Heart left ventricle (tissue), 16 donors: ENCODE measurements at regions not wholly inside any gene's neighbourhood (a gene's known extent, or its start where the extent isn't known, plus 50 kb on each side); places are given as distances from the start of the nearest gene placed in this dataset.

Source experiments
- ATAC-seq, 4 donors: fragments of 200-7000 bp; cut with Tn5 transposase; one replicate each; pipeline ENCODE4 v1.9.1; 2020 to 2022; ENCODE audit warnings: moderate library complexity in 4 of 4, mild to moderate bottlenecking in 3 of 4, moderate number of reproducible peaks in 1 of 4
- DNase-seq, 5 donors: peaks; one replicate each; pipeline ENCODE4 v3.0.0-alpha.2; 2020
- H3K27ac ChIP-seq, 12 donors: fragments of 200-600 bp; sonication (generic) in 4 of 12; one replicate each; pipeline versions ENCODE4 v1.5.0 to v1.8.0; 2016 to 2022; ENCODE audit warnings: mild to moderate bottlenecking in 2 of 12
- H3K27me3 ChIP-seq, 9 donors: fragments of 200-600 bp; sonication (generic) in 2 of 9; one replicate each; pipeline versions ENCODE4 v1.5.1 to v1.8.0; 2016 to 2022; ENCODE audit warnings: mild to moderate bottlenecking in 3 of 9
- H3K36me3 ChIP-seq, 9 donors: fragments of 200-600 bp; sonication (generic) in 2 of 9; one replicate each; pipeline versions ENCODE4 v1.5.0 to v1.8.0; 2018 to 2022; ENCODE audit warnings: mild to moderate bottlenecking in 2 of 9
- H3K4me1 ChIP-seq, 12 donors: fragments of 200-600 bp; sonication (generic) in 4 of 12; one replicate each; pipeline versions ENCODE4 v1.5.0 to v1.8.0; 2016 to 2022; ENCODE audit warnings: mild to moderate bottlenecking in 3 of 12
- H3K4me3 ChIP-seq, 12 donors: fragments of 200-600 bp; sonication (generic) in 4 of 12; one replicate each; pipeline versions ENCODE4 v1.5.0 to v1.8.0; 2017 to 2022; ENCODE audit warnings: mild to moderate bottlenecking in 9 of 12, moderate library complexity in 4 of 12
- H3K9me3 ChIP-seq, 12 donors: fragments of 200-600 bp; sonication (generic) in 4 of 12; one replicate each; pipeline versions ENCODE4 v1.5.0 to v1.8.0; 2016 to 2022; ENCODE audit warnings: mild to moderate bottlenecking in 1 of 12
- POLR2A ChIP-seq, 2 donors: fragments of 450-650 bp; IDR thresholded peaks; one replicate each; pipeline ENCODE4 v1.6.1; 2017; ENCODE audit warnings: antibody characterized with exemption in 2 of 2, mild to moderate bottlenecking in 2 of 2, moderate library complexity in 2 of 2
- WGBS, 4 donors: extraction: QIAGEN DNeasy Blood & Tissue Kit in 2 of 4; methylation state at CpG; one replicate each; pipeline versions ENCODE4 v1.1.5 to v1.1.7; 2013 to 2018; 5-methylcytosine and 5-hydroxymethylcytosine counted together
- intact Hi-C, 10 donors: fragments of 100-400 bp; cut with DNase I; formaldehyde crosslinking; loops; one replicate each; pipeline versions ENCODE4 v1.11.1 to v1.14.2; 2022
- TF ChIP-seq, protein P1 (sequence below), 12 donors: fragments of 200-600 bp; sonication (generic) in 4 of 12; IDR thresholded peaks; one replicate each; pipeline versions ENCODE4 v1.5.0 to v1.8.0; 2018 to 2022; ENCODE audit warnings: antibody characterized with exemption in 12 of 12, mild to moderate bottlenecking in 5 of 12
- donor health status: ischemic (EF 13 %, LVEDD 7.1; RV severe dilation, severe dysfunction).
- donor health status: healthy with polysubstance abuse.
- donor health status: DM: no; HTN: yes; CAD: no.
- donor health status: DM: no; HTN: no; CAD: no.
- donor health status: ischemic (EF 25% LVEDD 6.9; RV normal size, moderate dysfunction).
- donor health status: ischemic (EF 25% LVEDD 5.7; RV mildly dilated, moderate dysfunction).
- donor health status: healthy.
- donor health status: DM: yes; HTN: yes; CAD: no.
- donor health status: ischemic (EF 35%, LVEDD 5.7; RV mildly dilated, moderate dysfunction).
- donor health status: nonischemic (EF 11% LVEDD 7.7; RV severe dilation, severe dysfunction).
- donor health status: DM: yes; HTN: yes; CAD: no.
- donor health status: PGD.
- donor health status: ischemic (EF 29% LVEDD 5.4; RV normal size, mild dysfunction).
- donor health status: nonischemic (EF 23%, LVEDD 6.1; RV moderate dilation, normal function).

DNA sequence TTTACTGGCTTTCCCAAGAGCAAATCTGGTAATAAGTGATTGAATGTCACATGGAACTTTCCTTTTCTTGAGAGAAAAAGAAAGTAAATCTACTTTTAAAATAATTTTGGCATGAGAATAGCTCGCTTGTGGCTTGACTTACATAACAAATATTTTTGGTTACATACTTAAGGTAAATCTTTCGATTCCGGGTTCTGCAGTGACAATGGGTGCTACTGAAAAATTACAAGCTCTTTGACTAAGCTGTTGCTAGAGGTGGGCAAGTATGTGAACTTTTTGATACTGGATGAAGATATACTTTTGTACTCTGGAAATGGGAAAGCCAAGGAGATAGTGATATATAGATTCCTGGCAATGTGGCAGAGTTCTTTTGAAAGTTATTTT, 51.9 kb upstream of the OTOL1 start:
- no peak for ATAC-seq

DNA sequence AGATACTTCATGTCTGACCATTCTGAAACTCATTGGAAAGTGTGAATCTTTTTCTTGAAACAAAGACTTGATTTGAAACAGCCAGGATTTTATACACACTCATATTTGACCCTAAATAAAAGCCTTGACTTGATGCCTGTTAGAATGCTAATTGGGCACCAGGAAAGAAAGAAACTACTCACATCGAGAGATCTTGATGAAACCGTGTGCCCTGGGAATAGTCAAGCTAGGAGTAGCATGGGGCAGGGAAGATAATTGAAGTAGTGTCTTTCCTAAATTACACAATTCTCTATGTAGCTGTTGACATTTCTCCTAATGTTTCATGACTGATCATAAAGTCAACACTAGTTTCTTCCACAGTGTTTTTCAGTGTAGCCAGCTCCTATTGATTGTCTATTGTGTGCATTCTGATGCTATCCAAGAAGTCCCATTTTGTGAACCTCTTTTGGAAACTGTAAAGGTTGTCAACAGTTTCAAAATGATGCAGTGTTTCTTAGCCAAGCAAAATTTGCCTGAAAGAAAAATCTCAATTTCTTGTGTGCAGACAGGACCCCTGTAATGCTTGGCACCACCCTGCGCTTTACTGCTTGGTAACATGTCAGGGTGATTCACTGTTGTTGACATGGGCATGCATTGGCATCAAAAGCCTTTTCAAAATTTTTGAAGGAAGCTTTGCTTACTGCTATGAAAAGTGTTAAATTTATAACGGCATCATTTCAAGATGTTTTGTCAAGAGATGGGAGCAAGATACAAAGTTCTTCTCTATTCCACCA, 52.5 kb upstream of the OTOL1 start:
- intact Hi-C loops: no loop called here
- Histone ChIP-seq H3K27ac (no peak overlapping the region), H3K27me3 (peaks cover 0 to 5% (median 0%) of the 10 kb centered on the region in 9 donors), H3K36me3 (no peaks in the 10 kb centered on the region), H3K4me3 (no peak overlapping the region), H3K4me1 (no peaks in the 10 kb centered on the region), H3K9me3 (peaks cover 0 to 10% (median 0%) of the 10 kb centered on the region in 12 donors)
- TF ChIP-seq, protein P1, sequence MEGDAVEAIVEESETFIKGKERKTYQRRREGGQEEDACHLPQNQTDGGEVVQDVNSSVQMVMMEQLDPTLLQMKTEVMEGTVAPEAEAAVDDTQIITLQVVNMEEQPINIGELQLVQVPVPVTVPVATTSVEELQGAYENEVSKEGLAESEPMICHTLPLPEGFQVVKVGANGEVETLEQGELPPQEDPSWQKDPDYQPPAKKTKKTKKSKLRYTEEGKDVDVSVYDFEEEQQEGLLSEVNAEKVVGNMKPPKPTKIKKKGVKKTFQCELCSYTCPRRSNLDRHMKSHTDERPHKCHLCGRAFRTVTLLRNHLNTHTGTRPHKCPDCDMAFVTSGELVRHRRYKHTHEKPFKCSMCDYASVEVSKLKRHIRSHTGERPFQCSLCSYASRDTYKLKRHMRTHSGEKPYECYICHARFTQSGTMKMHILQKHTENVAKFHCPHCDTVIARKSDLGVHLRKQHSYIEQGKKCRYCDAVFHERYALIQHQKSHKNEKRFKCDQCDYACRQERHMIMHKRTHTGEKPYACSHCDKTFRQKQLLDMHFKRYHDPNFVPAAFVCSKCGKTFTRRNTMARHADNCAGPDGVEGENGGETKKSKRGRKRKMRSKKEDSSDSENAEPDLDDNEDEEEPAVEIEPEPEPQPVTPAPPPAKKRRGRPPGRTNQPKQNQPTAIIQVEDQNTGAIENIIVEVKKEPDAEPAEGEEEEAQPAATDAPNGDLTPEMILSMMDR (IDR thresholded peaks at IDR 0.05): no peak
- TF ChIP-seq POLR2A (IDR thresholded peaks at IDR 0.05): no peak
- ATAC-seq: no peak
- DNase-seq: no peak
- 83 to 90% (median 85%) methylated on average over 4 of the region's 4 CpGs for WGBS, 4 donors

More for the DNA sequence above, 51.9 kb upstream of the OTOL1 start:
- no peak for DNase-seq
- no peaks in the 10 kb centered on the region for H3K36me3 ChIP-seq
- no peak overlapping the region for H3K4me3 ChIP-seq
- 57 to 81% (median 67%) methylated on average over 3 of the region's 3 CpGs for WGBS, 4 donors
- TF ChIP-seq POLR2A (IDR thresholded peaks at IDR 0.05): no peak
- TF ChIP-seq, protein P1 (IDR thresholded peaks at IDR 0.05): no peak
- intact Hi-C loops: no loop called here
- H3K4me1 ChIP-seq: no peaks in the 10 kb centered on the region
- no peak overlapping the region for H3K27ac ChIP-seq
- peaks cover 0 to 10% (median 0%) of the 10 kb centered on the region in 12 donors for H3K9me3 ChIP-seq
- H3K27me3 ChIP-seq: peaks cover 0 to 5% (median 0%) of the 10 kb centered on the region in 9 donors

DNA sequence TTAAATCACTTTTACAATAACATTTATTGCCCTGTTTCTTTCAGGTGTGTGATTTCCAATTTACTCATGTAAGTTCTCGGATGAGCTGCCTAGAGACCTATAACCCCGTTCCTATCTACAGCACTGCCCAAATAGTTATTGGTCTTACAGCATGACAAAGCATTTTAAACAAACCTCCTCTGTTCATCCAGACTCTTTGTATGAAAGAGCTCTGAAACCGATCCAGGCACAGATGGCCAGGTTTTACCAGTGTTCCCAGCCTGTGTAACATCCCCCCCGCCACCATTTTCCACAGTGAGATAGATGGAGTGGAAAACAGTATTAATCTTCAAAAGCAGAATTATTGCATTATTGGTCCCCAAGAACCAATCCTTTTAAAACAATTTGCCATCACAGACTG, 59.0 kb upstream of the SPTSSB start:
- no peak overlapping the region for H3K27ac ChIP-seq
- TF ChIP-seq, protein P1 (IDR thresholded peaks at IDR 0.05): no peak
- TF ChIP-seq POLR2A (IDR thresholded peaks at IDR 0.05): no peak
- ATAC-seq: no peak
- DNase-seq: no peak
- intact Hi-C loops: no loop called here
- H3K27me3 ChIP-seq: peaks cover 0 to 6% (median 0%) of the 10 kb centered on the region in 9 donors
- no peaks in the 10 kb centered on the region for H3K36me3 ChIP-seq
- H3K4me1 ChIP-seq: no peaks in the 10 kb centered on the region
- no peak overlapping the region for H3K4me3 ChIP-seq
- 89 to 94% (median 90%) methylated on average over 4 of the region's 4 CpGs for WGBS, 4 donors
- no peaks in the 10 kb centered on the region for H3K9me3 ChIP-seq

DNA sequence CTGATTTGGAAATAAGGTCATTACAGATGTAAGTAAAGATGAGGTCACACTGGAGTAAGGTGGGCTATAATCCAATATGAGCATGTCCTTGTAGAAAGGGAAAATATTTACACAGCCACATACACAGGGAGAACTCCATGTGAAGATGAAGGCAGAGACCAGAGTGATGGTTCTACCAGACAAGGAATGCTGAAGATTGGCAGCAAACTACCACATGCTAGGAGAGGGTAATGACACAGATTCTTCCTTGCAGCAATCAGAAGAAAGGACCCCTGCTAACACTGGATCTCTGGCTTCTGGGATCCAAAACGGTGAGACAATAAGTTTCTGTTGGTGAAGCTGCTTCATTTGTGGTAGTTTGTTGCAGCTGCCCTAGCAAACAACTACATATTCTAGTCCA, 56.0 kb upstream of the SPTSSB start:
- 31 to 38% (median 33%) methylated on average over 1 of the region's 1 CpG for WGBS, 4 donors
- ATAC-seq: no peak
- intact Hi-C loops: loop anchor here in 4 of 10 donors (10.0 kb wide), 4 partner anchors 473 to 723 kb away; no protein-coding TSS in a partner anchor

More for the DNA sequence above, 56.0 kb upstream of the SPTSSB start:
- Histone ChIP-seq H3K9me3 (no peaks in the 10 kb centered on the region), H3K4me1 (peaks cover 0 to 1% (median 0%) of the 10 kb centered on the region in 12 donors), H3K27ac (no peak overlapping the region), H3K4me3 (no peak overlapping the region), H3K27me3 (no peaks in the 10 kb centered on the region), H3K36me3 (no peaks in the 10 kb centered on the region)
- TF ChIP-seq, protein P1 (IDR thresholded peaks at IDR 0.05): no peak
- TF ChIP-seq POLR2A (IDR thresholded peaks at IDR 0.05): no peak
- DNase-seq: no peak
